Activated CD4-positive, alpha-beta T cell treated with anti-CD3 and anti-CD28 coated beads for 4 hours (primary cell): ENCODE measurements at regions not wholly inside any gene's neighbourhood (a gene's known extent, or its start where the extent isn't known, plus 50 kb on each side); places are given as distances from the start of the nearest gene placed in this dataset.
"Not testable (repeated sequence)": the region's sequence is repeated elsewhere in the genome, so short reads cannot be mapped to it uniquely, and the experiment has no call there.

Source experiments
- DNase-seq, 2 donors: peaks; one replicate each; pipeline ENCODE4 v3.0.0-alpha.2; 2020

DNA sequence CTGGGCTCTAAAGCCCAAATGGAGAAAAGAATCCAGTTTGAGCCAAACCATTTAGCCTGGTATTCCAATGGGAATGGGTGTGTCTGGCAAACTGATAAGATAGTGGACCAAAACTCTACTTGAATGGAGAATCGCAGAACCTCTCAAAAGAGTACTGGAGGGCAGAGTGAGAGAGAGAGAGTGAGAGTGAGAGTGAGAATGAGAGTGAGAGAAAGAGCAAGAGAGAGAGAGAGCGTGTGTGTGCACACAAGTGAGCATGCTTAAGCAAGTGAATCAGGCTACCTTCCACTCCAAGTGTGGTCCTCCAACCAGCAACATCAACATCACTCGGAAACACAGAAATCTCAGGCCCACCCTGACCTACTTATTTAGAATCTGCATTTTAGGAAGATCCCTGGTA, 58.8 kb downstream of the UQCRFS1 start:
- DNase-seq = no peak

DNA sequence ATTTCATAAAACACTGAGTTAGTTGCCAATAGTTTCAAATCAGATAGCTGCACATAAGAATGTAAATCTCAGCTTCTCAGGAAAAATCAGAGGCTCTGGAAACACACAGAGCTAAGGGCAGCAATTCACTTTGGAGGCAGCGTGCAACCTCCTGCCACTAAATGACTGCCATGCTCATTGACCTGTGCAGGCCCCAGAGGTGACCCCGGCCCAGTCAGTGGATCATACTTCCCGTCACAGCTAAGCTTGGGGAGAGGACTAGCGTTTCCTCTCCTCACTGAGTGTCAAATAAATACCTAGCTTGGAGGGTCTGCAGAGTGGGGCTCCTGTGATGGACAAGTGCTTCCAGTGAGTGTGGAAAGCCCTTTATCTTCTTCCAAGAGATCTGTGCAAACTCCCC, 67.2 kb downstream of the UQCRFS1 start:
- no peak for DNase-seq

DNA sequence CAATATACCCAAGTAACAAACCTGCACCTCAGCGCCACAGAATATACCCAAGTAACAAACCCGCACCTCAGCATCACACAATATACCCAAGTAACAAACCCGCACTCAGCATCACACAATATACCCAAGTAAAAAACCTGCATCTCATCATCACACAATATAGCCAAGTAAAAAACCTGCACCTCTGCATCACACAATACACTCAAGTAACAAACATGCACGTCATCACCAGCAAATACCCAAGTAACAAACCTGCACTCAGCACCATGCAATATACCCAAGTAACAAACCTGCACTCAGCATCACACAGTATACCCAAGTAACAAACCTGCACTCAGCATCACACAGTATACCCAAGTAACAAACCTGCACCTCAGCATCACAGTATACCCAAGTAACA, 69.8 kb downstream of the UQCRFS1 start:
- DNase-seq = no peak

- DNase-seq = no peak
Observed at GRCh38 chr19:29139227-29139626, 73.7 kb downstream of the UQCRFS1 start.

DNA sequence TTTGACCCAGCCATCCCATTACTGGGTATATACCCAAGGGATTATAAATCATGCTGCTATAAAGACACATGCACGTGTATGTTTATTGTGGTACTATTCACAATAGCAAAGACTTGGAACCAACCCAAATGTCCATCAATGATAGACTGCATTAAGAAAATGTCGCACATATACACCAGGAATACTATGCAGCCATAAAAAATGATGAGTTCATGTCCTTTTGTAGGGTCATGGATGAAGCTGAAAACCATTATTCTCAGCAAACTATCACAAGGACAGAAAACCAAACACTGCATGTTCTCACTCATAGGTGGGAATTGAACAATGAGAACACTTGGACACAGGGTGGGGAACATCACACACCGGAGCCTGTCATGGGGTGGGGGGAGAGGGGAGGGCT, 74.7 kb downstream of the UQCRFS1 start:
- not testable (repeated sequence) for DNase-seq

- no peak for DNase-seq
Observed at GRCh38 chr19:29131456-29131855, 81.5 kb downstream of the UQCRFS1 start.

DNA sequence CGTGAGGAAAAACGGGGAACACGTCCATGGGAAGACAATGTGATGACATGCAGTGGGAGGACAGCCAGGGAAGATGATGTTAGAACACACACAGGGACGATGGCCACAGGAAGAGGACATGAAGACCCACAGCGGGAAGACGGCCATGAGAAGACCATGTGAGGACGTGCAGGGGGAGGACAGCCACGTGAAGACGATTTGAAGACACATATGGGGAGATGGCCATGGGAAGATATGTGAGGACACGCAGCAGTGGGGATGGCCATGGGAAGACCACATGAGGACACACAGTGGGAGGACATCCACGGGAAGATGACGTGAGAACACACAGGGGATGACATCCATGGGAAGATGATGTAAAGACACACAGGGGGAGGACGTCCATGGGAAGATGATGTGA, 83.8 kb downstream of the UQCRFS1 start:
- DNase-seq = no peak

DNA sequence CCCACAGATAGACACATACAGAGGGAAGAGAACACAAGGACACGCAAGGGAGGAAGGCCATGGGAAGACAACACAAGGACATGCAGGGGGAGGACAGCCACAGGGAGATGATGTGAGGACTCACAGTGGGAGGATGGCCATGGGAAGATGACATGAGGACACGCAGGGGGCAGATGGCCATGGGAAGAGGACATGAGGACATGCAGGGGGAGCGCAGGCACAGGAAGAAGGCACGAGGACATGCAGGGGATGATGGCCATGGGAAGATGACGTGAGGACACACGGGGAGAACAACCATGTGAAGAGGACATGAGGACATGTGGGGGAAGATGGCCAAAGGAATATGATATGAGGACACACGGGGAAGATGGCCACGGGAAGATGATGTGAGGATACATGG, 84.7 kb downstream of the UQCRFS1 start:
- DNase-seq = no peak

DNA sequence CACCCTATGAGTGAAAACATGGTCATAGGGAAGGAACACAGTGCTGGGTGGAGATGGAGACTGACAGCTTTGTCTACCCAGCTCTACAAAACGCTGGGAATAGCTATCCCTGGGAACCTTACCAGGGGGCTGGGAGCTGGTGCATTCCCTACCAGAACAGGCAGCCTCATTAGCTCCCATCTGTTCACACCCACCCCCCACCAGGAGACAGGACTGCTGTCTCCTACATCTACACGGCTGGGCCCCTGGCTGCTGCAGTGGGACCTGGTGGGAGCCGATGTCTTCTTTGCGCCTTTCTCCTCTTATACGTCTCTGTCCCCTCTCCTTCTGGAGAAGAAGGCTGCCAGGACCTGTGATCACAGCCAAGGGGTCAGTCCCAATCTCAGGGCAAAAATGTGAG, 90.8 kb downstream of the UQCRFS1 start:
- DNase-seq = no peak

- DNase-seq = no peak
Observed at GRCh38 chr19:29121684-29122083, 91.3 kb downstream of the UQCRFS1 start.

DNA sequence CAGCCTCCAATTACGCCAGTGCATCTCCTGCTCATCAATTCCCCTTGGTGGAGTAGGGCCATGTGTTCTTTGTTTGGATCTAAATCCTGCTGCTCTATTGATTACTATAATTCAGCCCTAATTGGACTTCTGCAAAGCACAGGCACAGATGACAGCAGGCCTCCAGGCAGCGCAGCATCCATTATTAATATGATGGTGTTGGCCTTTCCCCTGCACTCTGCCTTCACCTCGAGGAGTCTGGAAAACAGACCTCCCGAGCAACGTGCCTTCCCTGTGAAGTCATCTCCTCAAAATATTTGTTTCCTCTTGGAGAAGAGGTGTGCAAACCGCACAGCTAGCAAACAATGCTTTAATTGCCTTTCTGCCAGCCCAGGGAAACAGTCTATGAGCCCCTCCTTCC, 92.5 kb downstream of the UQCRFS1 start:
- no peak for DNase-seq

DNA sequence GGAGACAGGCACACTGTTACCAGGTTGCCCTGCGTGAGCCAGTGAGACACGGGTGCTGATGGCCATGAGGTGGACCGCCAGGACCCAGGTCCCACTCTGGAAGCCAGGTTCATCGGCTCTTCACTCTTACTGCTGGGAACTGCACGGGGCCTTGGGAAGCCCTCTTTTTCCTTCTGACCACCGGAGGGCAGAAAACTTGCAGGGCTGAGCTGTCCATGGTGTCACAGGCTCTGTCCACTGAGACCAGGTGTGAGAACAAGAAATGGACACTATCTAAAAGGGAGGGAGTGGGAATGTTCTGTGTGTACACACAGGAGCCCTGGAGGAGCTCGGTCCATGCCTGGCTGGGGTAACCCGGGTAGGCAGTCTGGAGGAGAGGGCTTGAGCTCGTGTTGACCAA, 93.4 kb downstream of the UQCRFS1 start:
- DNase-seq = no peak

GRCh38 chr19:29118389-29118788, 94.6 kb downstream of the UQCRFS1 start:
- DNase-seq = no peak

DNA sequence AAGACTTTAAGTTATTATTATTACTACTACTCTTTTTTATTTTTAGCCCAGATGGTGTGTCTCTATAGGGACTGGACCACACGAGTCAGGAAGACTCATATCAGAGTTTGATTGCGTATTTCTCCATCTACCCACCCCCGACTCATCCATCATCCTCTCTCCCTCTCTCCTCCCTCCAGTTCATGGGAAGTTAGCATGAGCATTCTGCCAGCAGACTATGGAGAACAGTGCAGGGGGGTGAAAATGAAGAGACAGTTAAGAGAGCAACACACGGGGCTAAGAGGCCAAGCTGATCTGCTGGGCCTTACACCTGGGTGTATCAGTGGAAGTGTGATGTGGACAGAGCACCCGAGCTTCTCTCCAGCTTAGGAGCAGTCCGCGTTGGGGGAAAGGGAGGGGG, 95.0 kb downstream of the UQCRFS1 start:
- DNase-seq = no peak

DNA sequence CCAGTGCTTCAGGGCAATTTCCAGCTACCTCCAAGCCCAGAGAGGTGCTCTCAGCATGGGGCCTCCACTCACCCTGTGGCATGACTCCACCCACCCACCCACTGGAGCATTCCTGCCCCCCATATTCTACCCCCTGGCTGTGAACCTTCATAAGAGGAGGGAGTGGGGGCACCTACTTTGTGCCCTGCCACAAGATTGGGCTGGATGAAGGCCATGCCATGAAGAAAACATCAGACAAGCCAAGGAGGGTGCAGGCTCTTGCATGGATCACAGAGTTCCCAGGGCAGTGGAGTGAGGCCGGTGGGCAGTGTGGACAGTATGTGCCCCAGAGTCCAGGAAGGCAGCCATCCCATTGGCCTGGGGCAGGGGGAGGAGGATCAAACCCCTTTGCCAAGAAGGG, 97.8 kb downstream of the UQCRFS1 start:
- no peak for DNase-seq

DNA sequence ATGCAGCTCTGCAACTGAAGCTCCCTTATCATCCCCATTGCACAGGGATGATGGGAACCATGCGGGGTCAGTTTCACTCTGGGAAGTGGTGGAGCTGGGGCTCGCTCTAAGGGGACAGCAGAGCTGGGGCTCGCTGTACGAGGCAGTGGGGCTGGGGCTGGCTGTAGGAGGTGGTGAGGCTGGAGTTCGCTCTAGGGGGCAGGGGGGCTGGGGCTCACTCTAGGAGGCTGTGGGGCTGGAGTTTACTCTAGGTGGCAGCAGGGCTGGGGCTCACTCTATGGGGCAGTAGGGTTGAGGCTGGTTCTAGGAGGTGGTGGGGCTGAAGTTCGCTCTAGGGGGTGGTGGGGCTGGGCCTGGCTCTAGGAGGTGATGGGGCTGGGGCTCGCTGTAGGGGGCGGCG, 99.1 kb downstream of the UQCRFS1 start:
- no peak for DNase-seq

GRCh38 chr19:29111576-29111975, 101.4 kb downstream of the UQCRFS1 start:
- no peak for DNase-seq

DNA sequence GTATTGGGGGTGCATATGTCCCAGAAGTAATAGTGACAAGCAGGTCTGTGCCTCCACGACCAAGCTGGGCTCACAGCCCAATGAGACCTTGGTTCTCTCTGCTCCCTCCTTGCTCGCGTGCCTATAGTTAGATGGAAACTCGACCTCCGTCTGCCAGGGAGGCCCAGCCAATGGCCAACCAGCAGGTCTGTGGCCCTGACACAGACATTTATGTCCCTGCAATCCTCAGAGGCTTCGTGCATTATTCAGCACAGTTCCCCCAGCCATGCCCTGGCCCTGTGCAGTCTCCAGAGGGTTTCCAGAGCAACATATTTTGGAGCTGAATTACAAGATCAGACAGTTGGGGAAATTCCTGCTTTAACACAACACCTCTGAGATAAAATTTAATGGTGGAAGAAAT, 105.1 kb downstream of the UQCRFS1 start:
- DNase-seq = no peak

- no peak for DNase-seq
Observed at GRCh38 chr19:29106346-29106885, 106.5 kb downstream of the UQCRFS1 start.

- DNase-seq = no peak
Observed at GRCh38 chr19:29105629-29106292, 107.2 kb downstream of the UQCRFS1 start.

GRCh38 chr19:29104605-29105241, 108.2 kb downstream of the UQCRFS1 start:
- DNase-seq = no peak

- DNase-seq = no peak
Observed at GRCh38 chr19:29098863-29099481, 114.0 kb downstream of the UQCRFS1 start.

DNA sequence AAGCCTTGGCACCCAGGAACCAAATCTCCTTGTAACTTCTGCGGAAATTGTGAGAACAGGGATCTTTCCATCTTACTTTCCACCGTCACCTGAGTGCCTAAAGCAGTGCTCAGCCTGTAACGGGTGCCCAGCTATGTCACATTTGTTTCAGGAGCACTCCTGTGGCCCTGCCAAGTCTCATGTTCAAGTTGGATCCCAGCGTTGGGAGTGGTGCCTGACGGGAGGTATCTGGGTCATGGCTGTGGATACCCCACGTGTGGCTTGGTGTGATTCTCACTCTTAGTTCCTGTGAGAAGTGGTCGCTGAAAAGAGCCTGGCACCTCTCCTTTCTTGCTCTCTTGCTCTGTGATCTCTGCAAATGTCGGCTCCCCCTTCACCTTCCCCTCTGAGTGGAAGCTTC, 114.9 kb downstream of the UQCRFS1 start:
- DNase-seq = no peak

- no peak for DNase-seq
Observed at GRCh38 chr19:29096896-29097295, 116.1 kb downstream of the UQCRFS1 start.
